Mammary epithelial cell (primary cell): ENCODE measurements at regions not wholly inside any gene's neighbourhood (a gene's known extent, or its start where the extent isn't known, plus 50 kb on each side); places are given as distances from the start of the nearest gene placed in this dataset.

ENCODE experiments used
- CTCF ChIP-seq, 2 donors: IDR thresholded peaks in 1 of 2; conservative IDR thresholded peaks in 1 of 2; 2 replicates each; pipeline ENCODE4 v1.5.1; 2011 to 2012; ENCODE audit warnings: inconsistent platforms in 2 of 2, low read length in 2 of 2, mild to moderate bottlenecking in 2 of 2, control low read depth in 1 of 2, low read depth in 1 of 2; ENCODE audit not compliant: insufficient read depth in 1 of 2; ENCODE audit errors: extremely low read depth in 1 of 2
- EZH2 ChIP-seq: IDR thresholded peaks from 2 replicates; pipeline ENCODE4 v1.6.1; 2012; ENCODE audit warnings: low read length, inconsistent platforms, borderline replicate concordance

GRCh38 chr16:27670071-27670810 is 120.3 kb downstream of the KATNIP start:
- TF ChIP-seq CTCF (conservative IDR thresholded peaks at IDR 0.05 in 1 of 2, IDR thresholded peaks at IDR 0.05 in 1 of 2; ENCODE audit: extremely low read depth in 1 of 2, insufficient read depth in 1 of 2, low read depth in 1 of 2, low read length in 2 of 2): no peak
- no peak for TF ChIP-seq EZH2
